Lower leg skin (tissue), 4 donors: ENCODE measurements at regions not wholly inside any gene's neighbourhood (a gene's known extent, or its start where the extent isn't known, plus 50 kb on each side); places are given as distances from the start of the nearest gene placed in this dataset.

Source experiments
- DNase-seq, 2 donors: peaks; one replicate each; pipeline ENCODE4 v3.0.0-alpha.2; 2019; ENCODE audit warnings: low spot score in 2 of 2
- H3K4me3 ChIP-seq: fragments of 200-600 bp; sonication (generic); 2 replicates; pipeline ENCODE4 v1.5.1; 2017; ENCODE audit warnings: mild to moderate bottlenecking, low read depth; ENCODE audit not compliant: poor library complexity, severe bottlenecking
- CTCF ChIP-seq, 3 donors: fragments of 450-650 bp; IDR thresholded peaks; one replicate each; pipeline ENCODE4 v1.5.1; 2016; ENCODE audit warnings: antibody characterized with exemption in 3 of 3, mild to moderate bottlenecking in 3 of 3, moderate library complexity in 2 of 3
- POLR2A ChIP-seq, 2 donors: fragments of 450-650 bp; IDR thresholded peaks; one replicate each; pipeline ENCODE4 v1.6.1; 2016 to 2017; ENCODE audit warnings: antibody characterized with exemption in 2 of 2, mild to moderate bottlenecking in 1 of 2, moderate library complexity in 1 of 2
- WGBS, 2 donors: methylation state at CpG; one replicate each; pipeline ENCODE4 v1.1.5; 2018; 5-methylcytosine and 5-hydroxymethylcytosine counted together
- intact Hi-C: fragments of 100-400 bp; cut with DNase I; formaldehyde crosslinking; loops from one replicate; pipeline ENCODE4 v1.15.0; 2023; ENCODE audit warnings: low total_unique reads

GRCh38 chr9:71612889-71613288 is 155.4 kb downstream of the CEMIP2 start:
- no peak overlapping the region for H3K4me3 ChIP-seq
- intact Hi-C loops, result no loop called here
- WGBS, 2 donors, result 65 to 67% methylated on average over 2 of the region's 2 CpGs
- no peak for DNase-seq
- TF ChIP-seq CTCF (IDR thresholded peaks at IDR 0.05) (no peak), POLR2A (IDR thresholded peaks at IDR 0.05) (no peak)

GRCh38 chr9:71609448-71609830 is 158.9 kb downstream of the CEMIP2 start:
- H3K4me3 ChIP-seq, result no peak overlapping the region
- intact Hi-C loops, result no loop called here
- no peak for DNase-seq
- TF ChIP-seq POLR2A (IDR thresholded peaks at IDR 0.05), result no peak
- TF ChIP-seq CTCF (IDR thresholded peaks at IDR 0.05), result no peak
- 82 to 98% methylated on average over 1 of the region's 1 CpG for WGBS, 2 donors

GRCh38 chr9:71608825-71609447 is 159.4 kb downstream of the CEMIP2 start:
- no peak for TF ChIP-seq POLR2A (IDR thresholded peaks at IDR 0.05)
- no peak for TF ChIP-seq CTCF (IDR thresholded peaks at IDR 0.05)
- H3K4me3 ChIP-seq, result no peak overlapping the region
- WGBS, 2 donors, result 83 to 87% methylated on average over 4 of the region's 4 CpGs
- intact Hi-C loops, result no loop called here
- DNase-seq, result no peak

- WGBS, 2 donors, result 68 to 82% methylated on average over 4 of the region's 4 CpGs
- no peak overlapping the region for H3K4me3 ChIP-seq
- DNase-seq, result no peak
- intact Hi-C loops, result no loop called here
- TF ChIP-seq POLR2A (IDR thresholded peaks at IDR 0.05) (no peak), CTCF (IDR thresholded peaks at IDR 0.05) (no peak)
These were observed 160.3 kb downstream of the CEMIP2 start for GRCh38 chr9:71608021-71608420.

GRCh38 chr9:71607461-71607881 is 160.8 kb downstream of the CEMIP2 start:
- intact Hi-C loops, result no loop called here
- peak; percentile 31 to 83 for DNase-seq
- H3K4me3 ChIP-seq, result no peak overlapping the region
- TF ChIP-seq CTCF (IDR thresholded peaks at IDR 0.05) (no peak), POLR2A (IDR thresholded peaks at IDR 0.05) (no peak)
- 61 to 67% methylated on average over 5 of the region's 5 CpGs for WGBS, 2 donors
